ENCODE measurements at regions not wholly inside any gene's neighbourhood (a gene's known extent, or its start where the extent isn't known, plus 50 kb on each side); places are given as distances from the start of the nearest gene placed in this dataset.

DNA sequence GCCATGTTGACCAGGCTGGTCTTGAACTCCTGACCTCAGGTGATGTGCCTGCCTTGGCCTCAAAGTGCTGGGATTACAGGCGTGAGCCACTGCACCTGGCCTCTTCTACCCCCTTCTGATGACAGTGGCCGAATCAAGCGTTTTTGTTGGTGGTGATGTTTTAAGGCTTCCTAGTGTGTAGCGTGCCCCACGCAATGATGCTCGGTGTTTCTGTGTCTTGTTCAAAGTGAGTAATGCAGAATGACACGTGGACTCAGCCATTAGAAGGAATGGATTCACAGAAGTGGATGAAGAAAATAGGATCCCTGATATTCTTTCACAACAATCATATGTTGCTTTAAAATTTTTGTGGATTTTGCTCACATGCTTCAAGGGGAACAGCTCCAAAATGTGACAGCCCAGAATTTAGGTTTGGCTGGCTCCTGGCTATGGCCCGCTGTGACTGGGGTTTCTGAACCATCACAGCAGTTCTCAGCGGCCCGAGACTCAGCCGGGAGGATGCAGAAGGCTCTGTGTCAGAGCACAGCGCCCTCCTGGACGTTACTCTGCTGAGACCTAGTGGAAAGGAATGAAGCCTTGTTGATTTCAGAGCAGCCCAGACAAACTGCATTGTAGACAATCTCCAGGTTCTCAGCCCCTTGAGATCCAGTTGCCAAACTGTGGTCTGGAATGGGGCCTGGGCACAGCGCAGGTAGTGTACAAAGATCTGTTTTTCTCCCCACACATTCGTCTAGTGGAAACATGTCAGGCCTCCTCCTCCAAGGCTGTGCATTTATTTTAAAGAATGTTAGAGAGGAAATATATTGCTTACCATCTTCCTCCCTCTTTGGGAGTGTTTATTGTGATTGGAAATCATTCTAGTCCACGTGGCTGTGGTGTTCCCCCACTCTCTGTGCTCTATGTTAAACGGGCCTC, 57.6 kb upstream of the TIAM2 start:
- H3K4me3 ChIP-seq: no peak overlapping the region
- H3K9ac ChIP-seq (ENCODE audit: control insufficient read depth, insufficient read depth, low read length): no peak overlapping the region
- TF ChIP-seq, protein P1, sequence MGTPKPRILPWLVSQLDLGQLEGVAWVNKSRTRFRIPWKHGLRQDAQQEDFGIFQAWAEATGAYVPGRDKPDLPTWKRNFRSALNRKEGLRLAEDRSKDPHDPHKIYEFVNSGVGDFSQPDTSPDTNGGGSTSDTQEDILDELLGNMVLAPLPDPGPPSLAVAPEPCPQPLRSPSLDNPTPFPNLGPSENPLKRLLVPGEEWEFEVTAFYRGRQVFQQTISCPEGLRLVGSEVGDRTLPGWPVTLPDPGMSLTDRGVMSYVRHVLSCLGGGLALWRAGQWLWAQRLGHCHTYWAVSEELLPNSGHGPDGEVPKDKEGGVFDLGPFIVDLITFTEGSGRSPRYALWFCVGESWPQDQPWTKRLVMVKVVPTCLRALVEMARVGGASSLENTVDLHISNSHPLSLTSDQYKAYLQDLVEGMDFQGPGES (IDR thresholded peaks at IDR 0.05): no peak
- TF ChIP-seq, protein P2, sequence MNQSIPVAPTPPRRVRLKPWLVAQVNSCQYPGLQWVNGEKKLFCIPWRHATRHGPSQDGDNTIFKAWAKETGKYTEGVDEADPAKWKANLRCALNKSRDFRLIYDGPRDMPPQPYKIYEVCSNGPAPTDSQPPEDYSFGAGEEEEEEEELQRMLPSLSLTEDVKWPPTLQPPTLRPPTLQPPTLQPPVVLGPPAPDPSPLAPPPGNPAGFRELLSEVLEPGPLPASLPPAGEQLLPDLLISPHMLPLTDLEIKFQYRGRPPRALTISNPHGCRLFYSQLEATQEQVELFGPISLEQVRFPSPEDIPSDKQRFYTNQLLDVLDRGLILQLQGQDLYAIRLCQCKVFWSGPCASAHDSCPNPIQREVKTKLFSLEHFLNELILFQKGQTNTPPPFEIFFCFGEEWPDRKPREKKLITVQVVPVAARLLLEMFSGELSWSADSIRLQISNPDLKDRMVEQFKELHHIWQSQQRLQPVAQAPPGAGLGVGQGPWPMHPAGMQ (IDR thresholded peaks at IDR 0.05; ENCODE audit: borderline replicate concordance): no peak
- TF ChIP-seq CEBPB (IDR thresholded peaks at IDR 0.05; ENCODE audit: borderline replicate concordance in 1 of 2, low read depth in 2 of 2, low read length in 2 of 2) (no peak), SREBF2 (IDR thresholded peaks at IDR 0.05; ENCODE audit: low read length) (no peak), PAX8 (IDR thresholded peaks at IDR 0.05) (no peak)
- TF ChIP-seq, protein P3, sequence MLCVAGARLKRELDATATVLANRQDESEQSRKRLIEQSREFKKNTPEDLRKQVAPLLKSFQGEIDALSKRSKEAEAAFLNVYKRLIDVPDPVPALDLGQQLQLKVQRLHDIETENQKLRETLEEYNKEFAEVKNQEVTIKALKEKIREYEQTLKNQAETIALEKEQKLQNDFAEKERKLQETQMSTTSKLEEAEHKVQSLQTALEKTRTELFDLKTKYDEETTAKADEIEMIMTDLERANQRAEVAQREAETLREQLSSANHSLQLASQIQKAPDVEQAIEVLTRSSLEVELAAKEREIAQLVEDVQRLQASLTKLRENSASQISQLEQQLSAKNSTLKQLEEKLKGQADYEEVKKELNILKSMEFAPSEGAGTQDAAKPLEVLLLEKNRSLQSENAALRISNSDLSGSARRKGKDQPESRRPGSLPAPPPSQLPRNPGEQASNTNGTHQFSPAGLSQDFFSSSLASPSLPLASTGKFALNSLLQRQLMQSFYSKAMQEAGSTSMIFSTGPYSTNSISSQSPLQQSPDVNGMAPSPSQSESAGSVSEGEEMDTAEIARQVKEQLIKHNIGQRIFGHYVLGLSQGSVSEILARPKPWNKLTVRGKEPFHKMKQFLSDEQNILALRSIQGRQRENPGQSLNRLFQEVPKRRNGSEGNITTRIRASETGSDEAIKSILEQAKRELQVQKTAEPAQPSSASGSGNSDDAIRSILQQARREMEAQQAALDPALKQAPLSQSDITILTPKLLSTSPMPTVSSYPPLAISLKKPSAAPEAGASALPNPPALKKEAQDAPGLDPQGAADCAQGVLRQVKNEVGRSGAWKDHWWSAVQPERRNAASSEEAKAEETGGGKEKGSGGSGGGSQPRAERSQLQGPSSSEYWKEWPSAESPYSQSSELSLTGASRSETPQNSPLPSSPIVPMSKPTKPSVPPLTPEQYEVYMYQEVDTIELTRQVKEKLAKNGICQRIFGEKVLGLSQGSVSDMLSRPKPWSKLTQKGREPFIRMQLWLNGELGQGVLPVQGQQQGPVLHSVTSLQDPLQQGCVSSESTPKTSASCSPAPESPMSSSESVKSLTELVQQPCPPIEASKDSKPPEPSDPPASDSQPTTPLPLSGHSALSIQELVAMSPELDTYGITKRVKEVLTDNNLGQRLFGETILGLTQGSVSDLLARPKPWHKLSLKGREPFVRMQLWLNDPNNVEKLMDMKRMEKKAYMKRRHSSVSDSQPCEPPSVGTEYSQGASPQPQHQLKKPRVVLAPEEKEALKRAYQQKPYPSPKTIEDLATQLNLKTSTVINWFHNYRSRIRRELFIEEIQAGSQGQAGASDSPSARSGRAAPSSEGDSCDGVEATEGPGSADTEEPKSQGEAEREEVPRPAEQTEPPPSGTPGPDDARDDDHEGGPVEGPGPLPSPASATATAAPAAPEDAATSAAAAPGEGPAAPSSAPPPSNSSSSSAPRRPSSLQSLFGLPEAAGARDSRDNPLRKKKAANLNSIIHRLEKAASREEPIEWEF (IDR thresholded peaks at IDR 0.05; ENCODE audit: insufficient replicate concordance, low read depth, low read length): no peak
- TF ChIP-seq, protein P4, sequence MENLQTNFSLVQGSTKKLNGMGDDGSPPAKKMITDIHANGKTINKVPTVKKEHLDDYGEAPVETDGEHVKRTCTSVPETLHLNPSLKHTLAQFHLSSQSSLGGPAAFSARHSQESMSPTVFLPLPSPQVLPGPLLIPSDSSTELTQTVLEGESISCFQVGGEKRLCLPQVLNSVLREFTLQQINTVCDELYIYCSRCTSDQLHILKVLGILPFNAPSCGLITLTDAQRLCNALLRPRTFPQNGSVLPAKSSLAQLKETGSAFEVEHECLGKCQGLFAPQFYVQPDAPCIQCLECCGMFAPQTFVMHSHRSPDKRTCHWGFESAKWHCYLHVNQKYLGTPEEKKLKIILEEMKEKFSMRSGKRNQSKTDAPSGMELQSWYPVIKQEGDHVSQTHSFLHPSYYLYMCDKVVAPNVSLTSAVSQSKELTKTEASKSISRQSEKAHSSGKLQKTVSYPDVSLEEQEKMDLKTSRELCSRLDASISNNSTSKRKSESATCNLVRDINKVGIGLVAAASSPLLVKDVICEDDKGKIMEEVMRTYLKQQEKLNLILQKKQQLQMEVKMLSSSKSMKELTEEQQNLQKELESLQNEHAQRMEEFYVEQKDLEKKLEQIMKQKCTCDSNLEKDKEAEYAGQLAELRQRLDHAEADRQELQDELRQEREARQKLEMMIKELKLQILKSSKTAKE (IDR thresholded peaks at IDR 0.05; ENCODE audit: low read depth, poor library complexity, severe bottlenecking): no peak
- TF ChIP-seq, protein P5, sequence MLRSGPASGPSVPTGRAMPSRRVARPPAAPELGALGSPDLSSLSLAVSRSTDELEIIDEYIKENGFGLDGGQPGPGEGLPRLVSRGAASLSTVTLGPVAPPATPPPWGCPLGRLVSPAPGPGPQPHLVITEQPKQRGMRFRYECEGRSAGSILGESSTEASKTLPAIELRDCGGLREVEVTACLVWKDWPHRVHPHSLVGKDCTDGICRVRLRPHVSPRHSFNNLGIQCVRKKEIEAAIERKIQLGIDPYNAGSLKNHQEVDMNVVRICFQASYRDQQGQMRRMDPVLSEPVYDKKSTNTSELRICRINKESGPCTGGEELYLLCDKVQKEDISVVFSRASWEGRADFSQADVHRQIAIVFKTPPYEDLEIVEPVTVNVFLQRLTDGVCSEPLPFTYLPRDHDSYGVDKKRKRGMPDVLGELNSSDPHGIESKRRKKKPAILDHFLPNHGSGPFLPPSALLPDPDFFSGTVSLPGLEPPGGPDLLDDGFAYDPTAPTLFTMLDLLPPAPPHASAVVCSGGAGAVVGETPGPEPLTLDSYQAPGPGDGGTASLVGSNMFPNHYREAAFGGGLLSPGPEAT (IDR thresholded peaks at IDR 0.05; ENCODE audit: low read depth): no peak
- no peaks in the 10 kb centered on the region for H3K36me3 ChIP-seq (ENCODE audit: control insufficient read depth in 2 of 2, insufficient read depth in 2 of 2, low read length in 1 of 2)
- ChIA-PET CTCF (no interaction called here), SMC1A (ENCODE audit: uncharacterized antibody, unreplicated experiment) (no interaction called here), RAD21 (ENCODE audit: unreplicated experiment) (no interaction called here), POLR2A (no interaction called here)
- no peaks in the 10 kb centered on the region for H3K9me3 ChIP-seq (replicated peaks; ENCODE audit: control insufficient read depth, insufficient read depth, low read length)
- no peaks in the 10 kb centered on the region for H3K27me3 ChIP-seq (replicated peaks in 1 of 2; ENCODE audit: control insufficient read depth in 2 of 2, insufficient read depth in 2 of 2, low read length in 1 of 2)
- H4K20me1 ChIP-seq (ENCODE audit: control insufficient read depth, insufficient read depth): no peaks in the 10 kb centered on the region
- H2AFZ ChIP-seq (ENCODE audit: control insufficient read depth, low read depth, low read length): no peak overlapping the region
- 0 out of 2 replicates have a peak, but pooled peaks cover 2% of the 10 kb centered on the region for H3K4me1 ChIP-seq (ENCODE audit: control insufficient read depth, insufficient read depth, low read length)
- FAIRE-seq (no peak), ATAC-seq (no peak), DNase-seq (ENCODE audit: low read depth, low spot score) (no peak)
- no TSS peak for BruUV-seq (replicated peaks)
- WGBS (ENCODE audit: insufficient coverage, insufficient replicate concordance, low lambda C conversion rate, missing lambda C conversion rate): 65% methylated on average over 17 of the region's 17 CpGs
- intact Hi-C loops (cut with micrococcal nuclease; ENCODE audit: unreplicated experiment) (no loop called here), in situ Hi-C loops (cut with MboI) (no loop called here)
- no peak overlapping the region for H3K27ac ChIP-seq (ENCODE audit: control insufficient read depth, insufficient read depth)
- H3K4me2 ChIP-seq (ENCODE audit: control insufficient read depth, insufficient read depth): no peak overlapping the region
- no peaks in the 10 kb centered on the region for H3K79me2 ChIP-seq (ENCODE audit: control insufficient read depth, insufficient read depth, low read length)

Data from GM12878 (cell line).